T47D (cell line): ENCODE measurements at regions not wholly inside any gene's neighbourhood (a gene's known extent, or its start where the extent isn't known, plus 50 kb on each side); places are given as distances from the start of the nearest gene placed in this dataset.

Experiments used
- DNase-seq, 2 experiments: peaks; one replicate each; pipeline versions ENCODE4 v3.0.0 to v3.0.0-alpha.2; 2011 to 2012; ENCODE audit warnings: low read depth in 1 of 2, low spot score in 1 of 2
- JUND ChIP-seq: IDR thresholded peaks from 2 replicates; pipeline ENCODE4 v1.6.1; 2012; ENCODE audit warnings: low read depth
- in situ Hi-C: cut with HindIII; loops from 2 replicates; pipeline ENCODE4 v1.10.0; 2016; ENCODE audit warnings: low sequenced_read_pairs, low pct_unique_long_range_greater_than_20kb

DNA sequence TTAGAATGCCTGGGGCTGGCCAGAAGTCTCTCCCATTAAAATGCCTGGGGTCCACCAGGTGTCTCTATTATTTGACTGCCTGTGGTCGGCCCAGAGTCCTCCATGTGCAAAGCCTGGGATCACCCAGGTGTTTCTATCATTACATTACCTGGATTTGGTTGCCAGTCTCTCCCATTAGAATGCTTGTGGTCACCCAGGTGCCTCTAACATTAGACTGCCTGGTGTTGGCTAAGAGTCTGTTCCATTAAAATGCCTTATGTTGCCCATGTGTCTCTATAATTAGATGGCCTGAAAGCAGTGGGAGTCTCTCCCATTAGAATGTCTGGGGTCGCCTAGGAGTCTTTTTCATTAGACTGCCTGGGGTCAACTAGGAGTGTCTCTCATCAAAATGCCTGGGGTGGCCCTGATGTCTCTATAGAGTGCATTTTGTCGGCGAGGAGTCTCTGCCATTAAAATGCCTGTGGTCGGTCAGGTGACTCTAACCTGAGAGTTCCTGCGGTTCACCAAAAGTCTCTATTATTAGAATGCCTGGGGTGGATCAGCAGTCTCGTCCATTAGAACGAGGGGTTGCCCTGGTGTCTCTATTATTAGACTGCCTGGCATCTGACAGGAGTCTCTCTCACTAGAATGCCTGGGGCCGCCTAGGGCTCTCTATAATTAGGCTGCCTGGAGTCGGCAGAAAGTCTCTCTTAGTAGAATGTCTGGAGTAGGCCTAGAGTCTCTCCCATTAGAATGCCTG, 1540.5 kb downstream of the UQCRFS1 start:
- TF ChIP-seq JUND: no peak
- no peak for DNase-seq
- in situ Hi-C loops: no loop called here

DNA sequence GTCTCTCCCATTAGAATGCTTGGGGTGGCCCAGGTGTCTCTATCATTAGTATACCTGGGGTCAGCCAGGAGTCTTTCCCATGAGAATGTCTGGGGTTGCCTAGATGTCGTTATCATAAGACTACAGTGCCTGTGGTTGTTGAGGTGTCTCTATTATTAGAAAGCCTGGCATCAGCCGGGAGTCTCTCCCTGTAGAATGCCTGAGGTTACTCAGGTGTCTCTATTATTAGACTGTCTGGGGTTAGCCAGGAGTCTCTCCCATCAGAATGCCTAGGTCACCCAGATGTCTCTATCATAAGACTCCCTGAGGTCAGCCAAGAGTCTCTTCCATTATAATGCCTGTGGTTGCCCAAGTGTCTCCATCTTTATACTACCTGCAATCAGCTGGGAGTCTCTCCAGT, 1541.1 kb downstream of the UQCRFS1 start:
- TF ChIP-seq JUND: no peak
- DNase-seq: no peak
- in situ Hi-C loops: no loop called here

DNA sequence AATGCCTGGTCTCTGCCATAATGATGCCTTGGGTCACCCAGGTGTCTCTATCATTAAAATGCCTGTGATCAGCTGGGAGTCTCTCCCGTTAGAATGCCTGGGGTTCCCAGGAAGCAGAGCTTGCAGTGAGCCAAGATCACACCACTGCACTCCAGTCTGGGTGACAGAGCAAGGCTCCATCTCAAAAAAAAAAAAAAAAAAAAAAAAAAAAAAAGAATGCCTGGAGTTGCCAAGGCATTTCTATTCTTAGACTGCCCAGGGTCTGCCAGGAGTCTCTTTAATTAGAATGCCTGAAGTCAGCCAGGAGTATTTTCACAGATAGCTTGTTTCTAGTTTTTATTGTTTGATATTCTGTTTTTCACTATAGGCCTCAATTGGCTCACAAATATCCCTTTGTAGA, 1552.5 kb downstream of the UQCRFS1 start:
- in situ Hi-C loops: no loop called here

DNA sequence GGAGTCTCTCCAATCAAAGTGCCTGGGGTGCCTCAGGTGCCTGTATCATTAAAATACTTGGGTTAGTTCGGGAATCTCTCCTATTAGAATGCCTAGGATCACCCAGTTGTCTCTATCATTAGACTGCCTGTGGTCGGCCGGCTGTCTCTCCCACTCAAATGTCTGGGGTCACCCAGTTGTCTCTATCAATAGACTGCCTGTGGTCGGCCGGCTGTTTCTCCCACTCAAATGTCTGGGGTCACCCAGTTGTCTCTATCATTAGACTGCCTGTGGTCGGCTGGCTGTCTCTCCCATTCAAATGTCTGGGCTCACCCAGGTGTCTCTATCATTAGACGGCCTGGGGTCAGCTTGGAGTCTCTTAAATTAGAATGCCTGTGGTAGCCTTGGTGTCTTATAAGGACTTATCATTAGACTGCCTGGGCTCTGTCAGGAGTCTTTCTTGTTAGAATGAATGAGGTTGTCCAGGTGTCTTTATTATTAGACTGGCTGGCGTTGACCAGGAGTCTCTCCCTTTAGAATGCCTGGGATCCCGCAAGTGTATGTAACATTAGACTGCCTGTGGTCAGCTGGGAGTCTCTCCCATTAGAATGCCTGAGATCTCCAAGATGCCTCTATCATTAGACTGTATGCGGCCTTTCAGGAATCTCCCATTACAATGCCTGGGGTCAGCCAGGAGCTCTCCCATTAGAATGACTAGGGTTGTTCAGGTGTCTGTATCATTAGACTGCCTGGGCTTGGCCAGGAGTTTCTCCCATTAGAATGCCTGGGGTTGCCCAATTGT, 1555.5 kb downstream of the UQCRFS1 start:
- no peak for TF ChIP-seq JUND
- in situ Hi-C loops: no loop called here
- no peak for DNase-seq

More for the DNA sequence above, 1552.5 kb downstream of the UQCRFS1 start:
- DNase-seq: no peak
- TF ChIP-seq JUND: no peak

DNA sequence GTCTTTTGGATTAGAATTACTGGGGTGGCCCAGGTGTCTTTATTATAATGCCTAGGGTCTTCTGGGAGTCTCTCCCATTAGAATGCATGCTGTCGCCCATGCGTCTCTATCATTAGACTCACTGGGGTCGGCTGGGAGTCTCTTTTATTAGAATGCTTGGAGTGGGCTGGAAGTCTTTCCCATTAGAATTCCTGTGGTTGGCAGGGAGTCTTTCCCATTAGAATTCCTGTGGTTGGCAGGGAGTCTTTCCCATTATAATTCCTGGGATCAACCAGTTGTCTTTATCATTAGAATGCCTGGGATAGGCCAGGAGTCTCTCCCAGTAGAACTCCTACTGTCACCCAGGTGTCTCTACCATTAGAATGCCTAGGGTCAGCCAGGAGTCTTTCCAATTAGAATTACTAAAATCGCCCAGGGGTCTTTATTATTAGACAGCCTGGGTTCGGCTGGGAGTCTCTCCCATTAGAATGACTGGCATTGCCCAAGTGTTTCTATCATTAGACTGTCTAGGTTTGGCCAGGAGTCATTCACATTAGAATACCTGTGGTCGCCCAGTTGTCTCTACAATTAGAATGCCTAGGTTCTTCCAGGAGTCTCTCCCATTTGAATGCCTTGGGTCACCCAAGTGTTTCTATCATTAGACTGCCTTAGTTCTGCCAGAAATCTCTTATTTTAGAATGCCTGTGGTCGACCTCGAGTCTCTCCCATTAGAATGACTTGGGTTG, 1558.5 kb downstream of the UQCRFS1 start:
- in situ Hi-C loops: no loop called here
- DNase-seq: no peak
- TF ChIP-seq JUND: no peak

DNA sequence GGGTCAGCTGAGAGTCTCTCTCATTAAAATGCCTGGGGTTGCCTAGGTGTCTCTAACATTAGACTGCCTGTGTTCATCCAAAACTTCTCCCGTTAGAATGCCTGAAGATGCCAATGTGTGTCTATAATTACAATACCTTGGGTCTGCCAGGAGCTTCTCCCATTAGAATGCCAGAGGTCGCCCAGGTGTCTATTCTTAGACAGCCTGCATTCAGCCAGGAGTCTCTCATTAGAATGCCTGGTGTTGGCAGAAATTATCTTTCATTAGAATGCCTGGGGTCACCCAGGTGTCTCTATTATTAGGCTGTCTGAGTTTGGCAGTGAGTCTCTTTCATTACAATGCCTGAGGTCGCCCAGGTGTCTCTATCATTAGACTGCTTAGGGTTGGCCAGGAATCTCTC, 1560.2 kb downstream of the UQCRFS1 start:
- no peak for DNase-seq
- in situ Hi-C loops: no loop called here
- TF ChIP-seq JUND: no peak

DNA sequence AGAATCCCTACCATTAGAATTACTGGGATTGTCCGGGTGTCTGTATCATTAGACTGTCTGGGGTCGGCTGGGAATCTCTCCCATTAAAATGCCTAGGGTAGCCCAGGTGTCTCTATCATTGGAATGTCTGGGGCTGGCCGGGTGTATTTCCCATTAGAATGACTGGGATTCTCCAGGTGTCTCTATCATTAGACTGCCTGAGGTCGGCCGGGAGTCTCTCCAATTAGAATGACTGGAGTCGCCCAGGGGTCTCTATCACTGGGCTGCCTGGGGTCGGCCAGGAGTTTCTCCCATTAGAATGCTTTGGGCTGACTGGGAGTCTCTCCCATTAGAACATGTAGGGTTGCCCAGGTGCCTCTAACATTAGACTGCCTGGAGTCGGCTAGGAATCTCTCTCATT, 1560.7 kb downstream of the UQCRFS1 start:
- in situ Hi-C loops: no loop called here
- TF ChIP-seq JUND: no peak
- DNase-seq: no peak

DNA sequence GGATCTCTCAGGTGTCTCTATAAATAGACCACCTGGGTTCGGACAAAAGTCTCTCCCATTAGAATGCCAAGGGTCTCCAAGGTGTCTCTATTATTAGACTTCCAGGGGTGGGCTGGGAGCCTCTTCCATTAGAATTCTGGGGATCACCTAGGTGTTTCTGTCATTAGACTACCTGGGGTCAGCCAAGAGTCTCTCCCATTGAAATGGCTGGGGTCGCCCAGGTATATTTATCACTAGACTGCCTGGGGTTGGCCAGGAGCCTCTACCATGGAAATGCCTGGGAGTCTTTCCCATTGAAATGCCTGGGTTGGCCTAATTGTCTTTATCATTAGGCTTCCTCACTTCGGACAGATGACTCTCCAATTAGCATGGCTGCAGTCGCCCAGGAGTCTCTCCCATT, 1565.5 kb downstream of the UQCRFS1 start:
- in situ Hi-C loops: no loop called here
- TF ChIP-seq JUND: no peak
- no peak for DNase-seq

DNA sequence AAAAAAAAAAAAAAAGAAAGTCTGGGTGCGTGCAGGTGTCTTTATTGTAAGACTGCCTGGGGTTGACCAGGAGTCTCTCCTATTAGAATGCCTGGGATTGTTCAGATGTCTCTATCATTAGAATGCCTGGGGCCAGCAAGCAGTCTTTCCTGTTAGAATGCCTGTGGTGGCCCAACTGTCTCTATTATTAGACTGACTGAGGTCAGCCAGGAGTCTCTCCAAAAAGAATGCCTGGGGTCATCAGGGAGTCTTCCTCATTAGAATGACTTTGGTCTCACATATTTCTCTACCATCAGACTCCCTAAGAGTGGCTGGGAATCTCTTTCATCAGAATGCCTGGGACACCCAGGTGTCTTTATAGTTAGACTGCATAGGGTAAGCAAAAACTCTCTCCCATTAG, 1577.5 kb downstream of the UQCRFS1 start:
- peak in 1 of 2 experiments; percentile 61 for DNase-seq
- no peak for TF ChIP-seq JUND
- in situ Hi-C loops: no loop called here

DNA sequence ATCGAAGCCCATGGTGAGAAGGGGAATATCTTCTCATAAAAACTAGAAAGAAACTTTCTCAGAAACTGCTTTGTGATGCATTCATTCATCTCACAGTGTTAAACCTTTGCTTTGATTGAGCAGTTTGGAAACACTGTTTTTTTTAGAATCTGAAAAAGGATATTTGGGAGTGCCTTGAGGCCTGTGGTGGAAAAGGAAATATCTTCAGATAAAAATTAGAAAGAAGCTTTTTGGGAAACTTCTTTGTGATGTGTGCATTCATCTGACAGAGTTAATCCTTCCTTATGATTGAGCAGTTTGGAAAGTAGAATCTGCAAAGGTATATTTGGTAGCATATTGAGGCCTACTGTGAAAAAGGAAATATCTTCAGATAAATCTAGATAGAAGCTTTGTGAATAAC, 1594.9 kb downstream of the UQCRFS1 start:
- in situ Hi-C loops: no loop called here
- TF ChIP-seq JUND: no peak
- DNase-seq: no peak

DNA sequence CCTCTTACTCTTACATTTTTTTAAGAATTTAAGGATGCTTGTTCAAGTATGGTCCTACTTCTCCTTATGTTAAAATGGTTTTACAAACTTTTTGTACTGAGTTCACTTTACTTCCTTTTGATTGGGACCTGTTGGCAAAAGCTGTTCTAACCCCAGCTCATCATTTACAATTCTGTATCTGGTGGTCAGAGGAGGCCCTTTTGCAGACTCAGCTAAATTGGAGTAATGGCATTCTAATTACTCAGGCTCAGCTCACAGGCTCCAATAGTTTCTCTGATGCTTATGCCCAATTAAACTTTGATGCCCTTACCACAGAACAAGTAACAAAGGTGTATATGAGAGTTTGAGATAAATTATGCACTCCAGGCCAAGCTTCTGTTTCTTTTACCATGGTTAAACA, 1632.0 kb downstream of the UQCRFS1 start:
- in situ Hi-C loops: no loop called here
- DNase-seq: no peak
- TF ChIP-seq JUND: no peak
